ENCODE measurements at regions not wholly inside any gene's neighbourhood (a gene's known extent, or its start where the extent isn't known, plus 50 kb on each side); places are given as distances from the start of the nearest gene placed in this dataset.

- Histone ChIP-seq H3K9me3 (ENCODE audit: insufficient read depth, low read depth) (no peaks in the 10 kb centered on the region), H3K27ac (no peak overlapping the region), H3K4me3 (no peak overlapping the region), H3K4me2 (no peak overlapping the region), H3K27me3 (ENCODE audit: insufficient read depth, low read depth) (no peaks in the 10 kb centered on the region), H3F3A (ENCODE audit: insufficient read depth, low read depth) (no peaks in the 10 kb centered on the region), H2AFZ (no peak overlapping the region), H3K79me2 (ENCODE audit: low read depth) (no peaks in the 10 kb centered on the region), H3K9me2 (ENCODE audit: insufficient read depth) (no peaks in the 10 kb centered on the region), H3K4me1 (replicated peaks; ENCODE audit: insufficient read depth) (no peaks in the 10 kb centered on the region), H3K36me3 (ENCODE audit: low read depth) (no peaks in the 10 kb centered on the region), H4K20me1 (ENCODE audit: insufficient read depth) (no peaks in the 10 kb centered on the region)
- CTCF ChIA-PET, result interaction anchor here (0.5 kb wide), 1 partner anchor 146 kb away, joined by 3 read pairs; no protein-coding TSS in a partner anchor
- POLR2A ChIA-PET (ENCODE audit: unreplicated experiment), result no interaction called here
- DNase-seq, result no peak
- intact Hi-C loops (cut with micrococcal nuclease; ENCODE audit: unreplicated experiment), result no loop called here
- no TSS peak for BruUV-seq (replicated peaks)
- no peak for TF ChIP-seq EZH2 (IDR thresholded peaks at IDR 0.05; ENCODE audit: low read depth)
- TF ChIP-seq, protein P1, sequence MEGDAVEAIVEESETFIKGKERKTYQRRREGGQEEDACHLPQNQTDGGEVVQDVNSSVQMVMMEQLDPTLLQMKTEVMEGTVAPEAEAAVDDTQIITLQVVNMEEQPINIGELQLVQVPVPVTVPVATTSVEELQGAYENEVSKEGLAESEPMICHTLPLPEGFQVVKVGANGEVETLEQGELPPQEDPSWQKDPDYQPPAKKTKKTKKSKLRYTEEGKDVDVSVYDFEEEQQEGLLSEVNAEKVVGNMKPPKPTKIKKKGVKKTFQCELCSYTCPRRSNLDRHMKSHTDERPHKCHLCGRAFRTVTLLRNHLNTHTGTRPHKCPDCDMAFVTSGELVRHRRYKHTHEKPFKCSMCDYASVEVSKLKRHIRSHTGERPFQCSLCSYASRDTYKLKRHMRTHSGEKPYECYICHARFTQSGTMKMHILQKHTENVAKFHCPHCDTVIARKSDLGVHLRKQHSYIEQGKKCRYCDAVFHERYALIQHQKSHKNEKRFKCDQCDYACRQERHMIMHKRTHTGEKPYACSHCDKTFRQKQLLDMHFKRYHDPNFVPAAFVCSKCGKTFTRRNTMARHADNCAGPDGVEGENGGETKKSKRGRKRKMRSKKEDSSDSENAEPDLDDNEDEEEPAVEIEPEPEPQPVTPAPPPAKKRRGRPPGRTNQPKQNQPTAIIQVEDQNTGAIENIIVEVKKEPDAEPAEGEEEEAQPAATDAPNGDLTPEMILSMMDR (conservative IDR thresholded peaks at IDR 0.05), result no peak
Measured at GRCh38 chr7:13532028-13532753, 457.3 kb downstream of the ETV1 start.

- Histone ChIP-seq H4K20me1 (ENCODE audit: insufficient read depth) (no peaks in the 10 kb centered on the region), H3K27me3 (ENCODE audit: insufficient read depth, low read depth) (no peaks in the 10 kb centered on the region), H2AFZ (no peak overlapping the region), H3K4me2 (no peak overlapping the region), H3K9me2 (ENCODE audit: insufficient read depth) (0 out of 2 replicates have a peak, but pooled peaks cover 7% of the 10 kb centered on the region), H3K4me3 (no peak overlapping the region), H3K79me2 (ENCODE audit: low read depth) (no peaks in the 10 kb centered on the region), H3K4me1 (replicated peaks; ENCODE audit: insufficient read depth) (no peaks in the 10 kb centered on the region), H3F3A (ENCODE audit: insufficient read depth, low read depth) (no peaks in the 10 kb centered on the region), H3K27ac (no peak overlapping the region), H3K9me3 (ENCODE audit: insufficient read depth, low read depth) (0 out of 2 replicates have a peak, but pooled peaks cover 5% of the 10 kb centered on the region), H3K36me3 (ENCODE audit: low read depth) (no peaks in the 10 kb centered on the region)
- TF ChIP-seq, protein P1 (conservative IDR thresholded peaks at IDR 0.05), result no peak
- no peak for TF ChIP-seq EZH2 (IDR thresholded peaks at IDR 0.05; ENCODE audit: low read depth)
- no TSS peak for BruUV-seq (replicated peaks)
- DNase-seq, result no peak
- ChIA-PET CTCF (no interaction called here), POLR2A (ENCODE audit: unreplicated experiment) (no interaction called here)
- intact Hi-C loops (cut with micrococcal nuclease; ENCODE audit: unreplicated experiment), result no loop called here
Measured at GRCh38 chr7:13538669-13539068, 450.8 kb downstream of the ETV1 start.

DNA sequence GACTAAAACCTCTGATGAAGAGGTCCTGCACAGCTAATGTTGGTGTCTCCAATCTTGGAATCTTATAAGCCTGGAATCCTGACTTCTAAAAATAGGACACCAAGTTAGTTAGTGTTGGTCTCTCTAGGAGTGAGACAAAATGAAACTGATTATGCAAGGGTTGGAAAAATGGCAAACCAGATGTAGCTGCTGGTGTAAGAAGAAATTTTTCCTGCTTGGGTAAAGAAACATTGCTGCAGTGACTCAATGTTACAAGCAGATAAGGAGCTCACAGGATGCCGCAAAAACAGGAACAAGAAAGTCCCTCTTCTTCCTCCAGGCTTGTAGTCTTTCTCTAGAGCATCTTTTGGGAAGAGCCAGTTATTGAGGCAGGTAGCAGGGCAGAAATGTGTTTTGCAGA lies 449.0 kb downstream of the ETV1 start:
- TF ChIP-seq, protein P1 (conservative IDR thresholded peaks at IDR 0.05), result no peak
- no peak for TF ChIP-seq EZH2 (IDR thresholded peaks at IDR 0.05; ENCODE audit: low read depth)
- intact Hi-C loops (cut with micrococcal nuclease; ENCODE audit: unreplicated experiment), result no loop called here
- BruUV-seq (replicated peaks), result no TSS peak
- H3K9me2 ChIP-seq (ENCODE audit: insufficient read depth), result 0 out of 2 replicates have a peak, but pooled peaks cover 7% of the 10 kb centered on the region
- ChIA-PET CTCF (no interaction called here), POLR2A (ENCODE audit: unreplicated experiment) (no interaction called here)
- no peaks in the 10 kb centered on the region for H3K79me2 ChIP-seq (ENCODE audit: low read depth)
- H3F3A ChIP-seq (ENCODE audit: insufficient read depth, low read depth), result no peaks in the 10 kb centered on the region
- H3K9me3 ChIP-seq (ENCODE audit: insufficient read depth, low read depth), result 0 out of 2 replicates have a peak, but pooled peaks cover 5% of the 10 kb centered on the region
- H2AFZ ChIP-seq, result no peak overlapping the region
- H3K36me3 ChIP-seq (ENCODE audit: low read depth), result no peaks in the 10 kb centered on the region
- H3K4me1 ChIP-seq (replicated peaks; ENCODE audit: insufficient read depth), result no peaks in the 10 kb centered on the region
- H4K20me1 ChIP-seq (ENCODE audit: insufficient read depth), result no peaks in the 10 kb centered on the region
- no peak overlapping the region for H3K27ac ChIP-seq
- H3K4me3 ChIP-seq, result no peak overlapping the region
- no peaks in the 10 kb centered on the region for H3K27me3 ChIP-seq (ENCODE audit: insufficient read depth, low read depth)
- no peak for DNase-seq
- no peak overlapping the region for H3K4me2 ChIP-seq

Data from PC-9 (cell line).